ENCODE measurements at regions not wholly inside any gene's neighbourhood (a gene's known extent, or its start where the extent isn't known, plus 50 kb on each side); places are given as distances from the start of the nearest gene placed in this dataset.

- TF ChIP-seq CTCF (IDR thresholded peaks at IDR 0.05 in 4 of 5, conservative IDR thresholded peaks at IDR 0.05 in 1 of 5) = peak in 1 of 5 experiments; percentile 11
- TF ChIP-seq POLR2A (IDR thresholded peaks at IDR 0.05) = no peak
Measured at GRCh38 chr15:93217343-93217742, 128.3 kb upstream of the RGMA start.

Measured in gastrocnemius medialis (tissue), 4 donors.